ENCODE measurements at regions not wholly inside any gene's neighbourhood (a gene's known extent, or its start where the extent isn't known, plus 50 kb on each side); places are given as distances from the start of the nearest gene placed in this dataset.

GRCh38 chr1:73194965-73195364 lies 912.6 kb upstream of the NEGR1 start:
- no peak for TF ChIP-seq POLR2AphosphoS5 (IDR thresholded peaks at IDR 0.05; ENCODE audit: insufficient read depth, low read depth, low read length)
- TF ChIP-seq, protein P1, sequence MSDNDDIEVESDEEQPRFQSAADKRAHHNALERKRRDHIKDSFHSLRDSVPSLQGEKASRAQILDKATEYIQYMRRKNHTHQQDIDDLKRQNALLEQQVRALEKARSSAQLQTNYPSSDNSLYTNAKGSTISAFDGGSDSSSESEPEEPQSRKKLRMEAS (IDR thresholded peaks at IDR 0.05; ENCODE audit: insufficient read depth, insufficient read length): no peak
- TF ChIP-seq EZH2 (IDR thresholded peaks at IDR 0.05; ENCODE audit: borderline replicate concordance, low read depth, low read length, severe bottlenecking): no peak
- no peak for TF ChIP-seq CTCF (IDR thresholded peaks at IDR 0.05; ENCODE audit: extremely low read depth in 1 of 2, insufficient read depth in 1 of 2, low read depth in 1 of 2, low read length in 2 of 2)
- TF ChIP-seq GATA2 (IDR thresholded peaks at IDR 0.05; ENCODE audit: insufficient read depth, insufficient read length, low read depth, low read length): no peak
- no peak for TF ChIP-seq POLR2A (IDR thresholded peaks at IDR 0.05; ENCODE audit: low read depth, low read length)
- no peak for TF ChIP-seq MYC (IDR thresholded peaks at IDR 0.05; ENCODE audit: low read depth, low read length)

All from endothelial cell of umbilical vein (primary cell).